Calu3 (cell line): ENCODE measurements at regions not wholly inside any gene's neighbourhood (a gene's known extent, or its start where the extent isn't known, plus 50 kb on each side); places are given as distances from the start of the nearest gene placed in this dataset.

ENCODE experiments used
- BruUV-seq: library from RNA; stranded (reverse); fragments of 400-500 nt; replicated peaks from 2 replicates; lab custom pipeline; 2021; lab: Mats Ljungman, UMichigan
- CTCF ChIA-PET: fragments of 300-600 bp; sonication (Branson Sonifier 250); formaldehyde crosslinking; loops from one replicate; lab custom pipeline; 2022; ENCODE audit warnings: antibody characterized with exemption; lab: Charles Lee
- DNase-seq: peaks from one replicate; pipeline ENCODE4 v3.0.0; 2022
- H3K27ac Mint-ChIP-seq: one replicate; pipeline ENCODE4 v1.8.0; 2022; ENCODE audit warnings: mixed read lengths; ENCODE audit not compliant: unreplicated experiment
- H3K27me3 Mint-ChIP-seq: one replicate; pipeline ENCODE4 v1.8.0; 2022; ENCODE audit warnings: mixed read lengths; ENCODE audit not compliant: unreplicated experiment
- H3K36me3 Mint-ChIP-seq: one replicate; pipeline ENCODE4 v1.8.0; 2022; ENCODE audit warnings: mild to moderate bottlenecking, moderate library complexity, mixed read lengths; ENCODE audit not compliant: insufficient read depth, unreplicated experiment
- H3K4me1 Mint-ChIP-seq: one replicate; pipeline ENCODE4 v1.8.0; 2022; ENCODE audit warnings: mild to moderate bottlenecking, low read depth, mixed read lengths; ENCODE audit not compliant: unreplicated experiment
- H3K4me3 Mint-ChIP-seq: one replicate; pipeline ENCODE4 v1.8.0; 2022; ENCODE audit warnings: mild to moderate bottlenecking, low read depth, moderate library complexity, mixed read lengths; ENCODE audit not compliant: unreplicated experiment
- H3K9me3 Mint-ChIP-seq: one replicate; pipeline ENCODE4 v1.8.0; 2022; ENCODE audit warnings: low read depth, mixed read lengths; ENCODE audit not compliant: unreplicated experiment
- intact Hi-C: fragments of 100-400 bp; cut with micrococcal nuclease; formaldehyde crosslinking; loops from one replicate; pipeline ENCODE4 v1.10.0; 2022; ENCODE audit not compliant: unreplicated experiment
- TF ChIP-seq, protein P1 (sequence below): fragments of 200-600 bp; IDR thresholded peaks from one replicate; pipeline ENCODE4 v1.8.0; 2022; ENCODE audit warnings: antibody characterized with exemption; ENCODE audit not compliant: unreplicated experiment

DNA sequence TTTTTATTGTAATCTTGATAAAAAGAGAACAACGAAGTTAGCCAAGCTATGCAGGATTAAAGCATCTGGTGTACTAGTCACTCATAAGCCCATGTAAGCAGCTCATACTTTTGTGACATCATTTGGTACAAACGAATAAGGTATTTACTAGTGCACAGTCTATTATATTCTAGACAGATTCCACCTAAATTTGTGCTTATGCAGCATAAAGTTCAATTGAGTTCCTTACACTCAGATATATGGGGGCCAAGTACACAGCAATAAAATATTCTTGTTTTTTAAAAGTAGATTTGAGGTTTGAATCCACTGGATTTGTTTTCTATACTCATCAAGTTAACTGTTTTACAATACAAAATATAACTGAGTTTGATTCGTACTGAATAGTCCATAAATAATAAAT is 1621.2 kb downstream of the MAT2B start:
- CTCF ChIA-PET: interaction anchor here (0.6 kb wide), 1 partner anchor 11 kb away, joined by 3 read pairs; no protein-coding TSS in a partner anchor
- H3K27me3 Mint-ChIP-seq: no peaks in the 10 kb centered on the region
- peaks cover 8% of the 10 kb centered on the region for H3K4me1 Mint-ChIP-seq
- H3K4me3 Mint-ChIP-seq: no peak overlapping the region
- TF ChIP-seq, protein P1, sequence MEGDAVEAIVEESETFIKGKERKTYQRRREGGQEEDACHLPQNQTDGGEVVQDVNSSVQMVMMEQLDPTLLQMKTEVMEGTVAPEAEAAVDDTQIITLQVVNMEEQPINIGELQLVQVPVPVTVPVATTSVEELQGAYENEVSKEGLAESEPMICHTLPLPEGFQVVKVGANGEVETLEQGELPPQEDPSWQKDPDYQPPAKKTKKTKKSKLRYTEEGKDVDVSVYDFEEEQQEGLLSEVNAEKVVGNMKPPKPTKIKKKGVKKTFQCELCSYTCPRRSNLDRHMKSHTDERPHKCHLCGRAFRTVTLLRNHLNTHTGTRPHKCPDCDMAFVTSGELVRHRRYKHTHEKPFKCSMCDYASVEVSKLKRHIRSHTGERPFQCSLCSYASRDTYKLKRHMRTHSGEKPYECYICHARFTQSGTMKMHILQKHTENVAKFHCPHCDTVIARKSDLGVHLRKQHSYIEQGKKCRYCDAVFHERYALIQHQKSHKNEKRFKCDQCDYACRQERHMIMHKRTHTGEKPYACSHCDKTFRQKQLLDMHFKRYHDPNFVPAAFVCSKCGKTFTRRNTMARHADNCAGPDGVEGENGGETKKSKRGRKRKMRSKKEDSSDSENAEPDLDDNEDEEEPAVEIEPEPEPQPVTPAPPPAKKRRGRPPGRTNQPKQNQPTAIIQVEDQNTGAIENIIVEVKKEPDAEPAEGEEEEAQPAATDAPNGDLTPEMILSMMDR: no peak
- DNase-seq: no peak
- intact Hi-C loops: no loop called here
- H3K27ac Mint-ChIP-seq: no peak overlapping the region
- BruUV-seq: no TSS peak
- H3K36me3 Mint-ChIP-seq: no peaks in the 10 kb centered on the region
- H3K9me3 Mint-ChIP-seq: peaks cover 12% of the 10 kb centered on the region

DNA sequence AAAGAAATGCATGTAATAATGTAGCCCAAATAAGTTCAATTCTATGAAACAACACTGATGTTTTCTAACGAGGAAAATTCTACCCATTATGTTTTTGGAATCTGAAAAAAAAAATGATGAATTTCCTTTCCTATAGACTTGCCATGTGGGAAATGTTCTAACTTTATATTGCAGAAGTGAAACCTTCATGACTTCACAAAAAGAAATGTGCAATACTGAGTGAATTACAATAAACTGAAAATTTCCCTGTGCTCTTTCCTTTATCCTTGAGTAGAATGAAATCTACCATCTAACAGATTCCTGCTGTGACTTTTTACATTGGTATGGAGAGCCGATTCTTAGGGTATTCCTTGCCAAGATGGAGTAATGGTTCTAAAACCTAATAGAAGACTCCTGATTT is 1622.5 kb downstream of the MAT2B start:
- TF ChIP-seq, protein P1: no peak
- no peaks in the 10 kb centered on the region for H3K27me3 Mint-ChIP-seq
- H3K9me3 Mint-ChIP-seq: peaks cover 14% of the 10 kb centered on the region
- CTCF ChIA-PET: no interaction called here
- H3K4me1 Mint-ChIP-seq: peaks cover 2% of the 10 kb centered on the region
- no TSS peak for BruUV-seq
- H3K4me3 Mint-ChIP-seq: no peak overlapping the region
- intact Hi-C loops: no loop called here
- H3K36me3 Mint-ChIP-seq: no peaks in the 10 kb centered on the region
- H3K27ac Mint-ChIP-seq: no peak overlapping the region
- DNase-seq: no peak

DNA sequence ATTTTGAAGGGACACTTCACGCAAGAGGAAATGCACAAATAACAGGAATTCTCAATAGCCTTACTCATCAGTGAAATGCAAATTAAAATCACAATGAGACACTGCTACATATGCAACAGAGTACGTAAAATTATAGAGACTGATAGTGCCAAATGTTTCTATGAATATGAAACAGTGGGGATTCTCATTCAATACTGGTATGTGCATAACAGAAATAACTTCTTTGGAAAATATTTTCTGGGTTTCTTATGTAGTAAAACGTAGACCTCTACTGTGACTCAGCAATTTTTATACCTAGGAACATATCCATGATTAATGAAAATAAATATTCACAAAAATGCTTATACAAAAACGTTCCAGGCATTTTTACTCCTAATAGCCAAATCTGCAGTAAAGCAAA is 1625.2 kb downstream of the MAT2B start:
- Mint-ChIP-seq H3K9me3 (peaks cover 13% of the 10 kb centered on the region), H3K36me3 (no peaks in the 10 kb centered on the region), H3K4me1 (no peaks in the 10 kb centered on the region), H3K27me3 (no peaks in the 10 kb centered on the region), H3K4me3 (no peak overlapping the region), H3K27ac (no peak overlapping the region)
- intact Hi-C loops: no loop called here
- no peak for DNase-seq
- CTCF ChIA-PET: no interaction called here
- TF ChIP-seq, protein P1: no peak
- no TSS peak for BruUV-seq

DNA sequence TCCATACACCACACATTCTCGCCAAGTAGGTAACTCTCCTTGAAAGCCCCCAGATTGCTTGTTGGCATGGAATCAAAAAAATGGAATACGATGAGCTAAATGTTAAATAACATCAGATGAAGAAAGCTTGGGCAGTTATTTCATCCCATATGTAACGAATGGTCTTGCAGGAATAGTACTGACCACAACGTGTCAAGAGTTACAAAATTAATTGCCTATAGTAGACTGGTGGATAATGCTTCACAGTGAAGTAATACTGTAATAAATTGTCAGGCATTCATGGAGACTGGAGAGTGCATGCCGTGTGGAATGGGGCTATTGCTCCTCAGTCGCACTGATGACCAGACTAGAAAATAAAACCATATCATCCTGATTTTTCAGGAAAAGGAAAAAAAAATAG is 1628.7 kb downstream of the MAT2B start:
- peaks cover 11% of the 10 kb centered on the region for H3K9me3 Mint-ChIP-seq
- TF ChIP-seq, protein P1: no peak
- no peaks in the 10 kb centered on the region for H3K27me3 Mint-ChIP-seq
- no peak overlapping the region for H3K4me3 Mint-ChIP-seq
- no peak for DNase-seq
- no peaks in the 10 kb centered on the region for H3K4me1 Mint-ChIP-seq
- CTCF ChIA-PET: no interaction called here
- no TSS peak for BruUV-seq
- no peak overlapping the region for H3K27ac Mint-ChIP-seq
- H3K36me3 Mint-ChIP-seq: no peaks in the 10 kb centered on the region
- intact Hi-C loops: no loop called here
